Erythroblast (primary cell): ENCODE measurements at regions not wholly inside any gene's neighbourhood (a gene's known extent, or its start where the extent isn't known, plus 50 kb on each side); places are given as distances from the start of the nearest gene placed in this dataset.

Source experiments
- DNase-seq, 2 experiments: peaks; one replicate each; lab custom pipeline; 2025; lab: John Stamatoyannopoulos, UW
- GATA1 ChIP-seq: IDR thresholded peaks from 2 replicates; pipeline ENCODE4 v1.6.1; 2011; ENCODE audit warnings: low read depth, mild to moderate bottlenecking, control low read depth, low read length, moderate library complexity
- POLR2A ChIP-seq: IDR thresholded peaks from 2 replicates; pipeline ENCODE4 v1.6.1; 2011; ENCODE audit warnings: mild to moderate bottlenecking, low read length

DNA sequence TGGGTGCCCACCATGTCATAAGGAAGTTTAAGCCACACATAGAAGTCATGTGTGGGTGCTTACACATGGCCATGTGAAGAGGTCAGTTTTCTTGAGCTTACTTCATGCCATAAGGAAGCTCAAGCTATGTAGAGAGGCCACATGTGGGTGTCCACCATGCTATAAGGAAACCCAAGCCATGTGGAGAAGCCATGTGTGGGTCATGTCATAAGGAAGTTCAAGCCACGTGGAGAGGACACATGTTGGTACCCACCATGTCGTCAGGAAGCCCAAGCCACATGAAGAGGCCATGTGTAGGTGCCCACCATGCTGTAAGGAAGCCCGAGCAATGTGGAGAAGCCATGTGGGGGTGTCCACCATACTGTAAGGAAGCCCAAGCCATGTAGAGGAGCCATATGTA lies 1089.2 kb upstream of the AUTS2 start:
- TF ChIP-seq POLR2A (no peak), GATA1 (no peak)
- DNase-seq = no peak

DNA sequence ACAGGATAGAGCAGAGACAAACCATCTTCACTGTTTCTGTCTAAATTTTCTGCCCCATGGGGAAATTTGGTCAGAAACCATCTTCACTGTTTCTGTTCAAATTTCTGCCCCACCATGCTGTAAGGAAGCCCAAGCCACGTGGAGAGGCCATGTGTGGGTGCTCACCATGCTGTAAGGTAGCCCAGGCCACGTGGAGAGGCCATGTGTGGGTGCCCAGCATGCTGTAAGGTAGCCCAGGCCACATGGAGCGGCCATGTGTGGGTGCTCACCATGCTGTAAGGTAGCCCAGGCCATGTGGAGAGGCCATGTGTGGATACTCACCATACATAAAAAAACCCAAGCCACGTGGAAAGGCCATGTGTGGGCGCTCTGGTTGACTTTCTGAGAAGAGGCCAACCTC lies 1088.7 kb upstream of the AUTS2 start:
- DNase-seq = no peak
- TF ChIP-seq POLR2A (no peak), GATA1 (no peak)

DNA sequence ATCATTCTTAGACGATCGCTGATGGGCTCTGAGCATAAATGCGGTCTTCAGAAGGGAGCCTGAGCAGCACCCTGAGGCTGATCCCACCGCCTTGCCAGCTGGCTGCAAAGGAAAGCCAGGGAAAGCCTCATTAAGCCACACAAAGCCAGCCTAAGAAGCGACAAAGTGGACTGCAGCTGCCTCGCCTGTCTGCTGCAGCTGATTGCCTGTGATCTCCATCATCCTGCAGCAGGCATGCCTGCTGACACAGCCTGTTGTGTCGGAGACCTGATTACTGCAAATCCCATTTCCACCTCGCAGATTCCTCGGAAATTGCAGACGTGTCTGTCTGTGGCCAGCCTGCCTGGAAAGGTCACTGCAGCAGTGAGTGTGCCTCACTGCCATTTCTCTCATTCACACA lies 1087.0 kb upstream of the AUTS2 start:
- no peak for DNase-seq
- TF ChIP-seq POLR2A = no peak
- no peak for TF ChIP-seq GATA1

DNA sequence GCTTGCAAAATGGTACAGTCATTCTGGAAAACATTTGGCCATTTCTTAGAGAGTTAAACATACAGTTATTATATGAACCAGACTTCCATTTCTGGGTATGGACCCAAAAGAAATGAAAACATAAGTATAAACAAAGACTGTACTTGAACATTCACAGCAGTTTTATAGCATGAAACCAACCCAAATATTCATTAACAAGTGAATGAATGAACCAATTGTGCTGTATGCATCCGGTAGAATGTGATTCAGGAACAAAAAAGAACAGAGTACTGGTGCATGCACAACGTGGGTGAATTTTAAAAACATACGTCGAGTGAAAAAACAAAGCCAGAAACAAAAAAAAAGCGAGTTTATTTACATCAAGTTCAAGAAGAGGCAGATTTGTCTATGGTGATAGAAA lies 1085.8 kb upstream of the AUTS2 start:
- DNase-seq = no peak
- no peak for TF ChIP-seq GATA1
- TF ChIP-seq POLR2A = no peak

DNA sequence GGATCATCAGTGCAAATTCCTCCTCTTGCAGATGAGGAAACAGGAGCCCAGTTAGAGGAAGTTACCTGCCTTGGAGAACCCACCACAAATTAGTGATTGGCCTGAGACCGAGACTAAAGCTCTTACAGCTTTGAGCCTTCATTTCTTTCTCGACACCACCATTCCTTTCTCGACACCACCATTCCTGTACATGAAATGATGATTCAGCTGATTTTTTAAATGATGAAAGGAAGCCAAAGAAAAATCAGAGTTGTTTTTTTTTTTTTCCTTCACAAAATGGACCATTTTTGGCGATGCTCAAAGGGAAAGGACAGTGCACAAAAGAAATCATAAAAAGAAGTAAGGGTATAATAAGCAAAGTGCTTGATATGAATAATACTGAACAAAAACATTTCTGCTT lies 1080.2 kb upstream of the AUTS2 start:
- TF ChIP-seq POLR2A = no peak
- TF ChIP-seq GATA1 = no peak
- DNase-seq = no peak

DNA sequence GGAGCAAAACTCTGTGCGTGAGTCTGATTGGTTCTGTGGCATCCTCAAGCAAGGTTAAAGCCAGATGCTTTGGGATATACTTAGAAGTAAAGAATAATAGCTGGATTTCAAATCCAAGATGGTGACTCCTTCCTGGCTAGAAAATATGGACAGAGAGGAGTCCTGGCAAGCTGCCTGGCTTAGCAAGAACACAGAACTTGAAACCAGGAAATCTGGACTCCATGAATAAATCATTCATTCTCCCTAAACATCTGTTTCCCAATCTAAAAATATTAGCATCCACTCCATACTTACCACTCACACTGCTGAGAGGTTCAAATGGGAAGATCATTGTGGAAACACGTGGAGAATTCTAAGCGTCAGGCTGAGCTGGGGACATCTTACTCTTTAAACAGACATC lies 1074.1 kb upstream of the AUTS2 start:
- no peak for DNase-seq
- TF ChIP-seq GATA1 = no peak
- TF ChIP-seq POLR2A = no peak

DNA sequence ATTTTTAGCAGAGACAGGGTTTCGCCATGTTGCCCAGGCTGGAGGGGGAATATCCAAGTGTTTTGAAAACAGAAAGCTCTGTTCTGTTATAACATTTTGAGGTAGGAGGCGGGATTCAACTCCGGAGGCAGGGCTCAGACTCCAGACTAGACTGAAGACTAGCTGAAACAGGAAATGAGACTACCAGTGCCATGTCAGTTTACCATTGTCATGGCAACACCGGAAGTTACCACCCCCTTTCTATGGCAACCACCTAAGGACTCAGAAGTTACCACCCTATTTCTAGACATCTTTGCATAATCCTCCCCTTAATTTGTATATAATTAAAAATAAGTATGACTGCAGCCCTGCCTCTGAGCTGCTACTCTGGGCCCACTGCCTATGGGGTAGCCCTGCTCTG lies 1069.1 kb upstream of the AUTS2 start:
- no peak for TF ChIP-seq POLR2A
- no peak for TF ChIP-seq GATA1
- DNase-seq = no peak

DNA sequence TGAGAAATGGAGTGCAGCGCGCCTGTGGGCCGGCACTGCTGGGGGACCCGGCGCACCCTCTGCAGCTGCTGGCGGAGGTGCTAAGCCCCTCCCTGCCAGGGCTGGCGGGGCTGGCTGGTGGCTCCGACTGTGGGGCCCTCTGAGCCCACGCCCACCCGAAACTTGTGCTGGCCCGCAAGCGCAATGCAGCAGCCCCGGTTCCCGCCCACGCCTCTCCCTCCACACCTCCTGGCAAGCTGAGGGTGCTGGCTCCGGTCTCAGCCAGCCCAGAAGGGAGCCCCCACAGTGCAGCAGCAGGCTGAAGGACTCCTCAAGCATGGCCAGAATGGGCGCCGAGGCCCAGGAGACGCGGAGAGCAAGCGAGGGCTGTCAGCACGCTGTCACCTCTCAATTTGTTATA lies 1063.0 kb upstream of the AUTS2 start:
- no peak for DNase-seq
- no peak for TF ChIP-seq POLR2A
- TF ChIP-seq GATA1 = no peak

DNA sequence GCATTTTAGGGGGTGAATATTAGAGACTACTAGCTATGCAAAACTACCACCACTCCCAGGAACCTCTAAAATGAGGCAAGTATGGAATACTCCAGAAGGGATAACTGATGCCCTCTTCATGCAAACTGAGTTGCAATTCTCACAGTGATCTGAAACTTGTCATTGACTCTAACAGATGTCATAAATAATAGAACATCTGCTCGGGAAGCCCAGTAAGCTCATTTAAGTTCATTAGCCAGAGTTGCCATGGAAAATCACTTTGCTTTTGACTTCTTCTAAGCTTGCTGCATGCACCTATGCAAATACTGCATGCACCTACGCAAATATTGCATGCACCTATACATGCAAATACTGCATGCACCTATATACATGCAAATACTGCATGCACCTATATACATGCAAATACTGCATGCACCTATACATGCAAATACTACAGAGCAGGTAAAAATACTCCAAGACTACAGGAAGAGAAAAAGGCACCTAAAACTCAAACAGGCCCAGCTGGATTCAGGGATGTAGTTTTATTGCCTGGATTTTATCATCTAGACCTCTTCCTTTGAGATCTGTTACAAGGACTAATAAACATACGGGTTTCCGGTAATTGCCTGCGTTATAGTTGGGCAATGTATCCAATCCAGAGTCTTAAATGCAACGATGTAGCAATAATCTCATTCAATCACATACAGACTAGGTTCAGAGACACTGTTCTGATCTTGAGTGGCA lies 1061.1 kb upstream of the AUTS2 start:
- no peak for TF ChIP-seq GATA1
- TF ChIP-seq POLR2A = no peak
- no peak for DNase-seq

DNA sequence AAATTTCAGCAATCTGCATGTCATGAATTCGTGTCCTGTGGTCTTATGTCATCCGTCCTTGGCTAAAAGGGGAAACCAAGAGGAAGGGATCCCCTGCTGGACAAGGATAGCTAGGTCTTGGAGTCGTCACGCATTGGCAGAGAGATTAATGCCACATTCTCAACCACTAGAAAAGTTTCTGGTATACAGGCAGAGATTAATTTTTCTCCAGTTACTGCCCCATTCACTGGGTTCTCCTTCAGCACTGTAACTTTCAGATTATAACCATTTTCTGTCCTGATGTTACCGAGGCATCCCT lies 1060.6 kb upstream of the AUTS2 start:
- TF ChIP-seq GATA1 = no peak
- no peak for TF ChIP-seq POLR2A
- no peak for DNase-seq

DNA sequence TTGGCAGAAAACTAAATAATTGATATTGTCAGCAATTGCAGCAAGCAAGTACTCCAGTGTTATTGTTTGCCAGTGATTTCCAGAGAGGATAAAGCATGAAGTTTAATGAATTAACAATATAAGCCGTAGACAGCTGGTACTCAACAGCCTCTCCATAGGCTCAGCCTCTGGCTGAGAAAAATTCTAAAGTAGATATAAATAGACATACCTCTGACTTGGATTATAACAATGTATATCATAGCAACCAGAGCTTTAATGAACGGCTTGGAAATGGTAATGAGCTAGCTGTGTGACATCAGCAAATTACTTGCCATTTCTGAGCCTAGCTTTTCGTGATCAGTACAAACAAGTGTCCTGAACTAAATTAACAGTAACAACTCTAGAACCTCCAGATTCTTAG lies 1055.4 kb upstream of the AUTS2 start:
- TF ChIP-seq POLR2A (no peak), GATA1 (no peak)
- DNase-seq = no peak

DNA sequence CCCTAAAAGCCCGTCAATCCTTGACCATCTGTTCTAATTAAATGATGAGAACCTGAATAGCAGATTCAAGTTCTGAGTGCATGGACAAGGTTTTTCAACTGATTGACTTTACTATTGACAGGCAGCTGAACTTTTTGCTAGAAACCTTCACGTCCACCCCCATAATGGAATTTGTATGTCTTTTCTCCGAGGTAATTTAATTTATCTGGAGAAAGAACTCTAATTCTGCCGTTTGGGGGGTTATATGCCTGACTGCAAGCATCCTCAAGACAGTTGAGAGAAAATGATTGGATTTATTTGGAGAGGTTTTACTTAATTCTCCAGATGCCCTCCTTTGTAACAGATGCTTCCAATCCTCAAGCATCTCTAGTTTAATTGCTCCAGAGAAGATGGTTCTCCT lies 1053.4 kb upstream of the AUTS2 start:
- TF ChIP-seq GATA1 (no peak), POLR2A (no peak)
- DNase-seq = no peak

DNA sequence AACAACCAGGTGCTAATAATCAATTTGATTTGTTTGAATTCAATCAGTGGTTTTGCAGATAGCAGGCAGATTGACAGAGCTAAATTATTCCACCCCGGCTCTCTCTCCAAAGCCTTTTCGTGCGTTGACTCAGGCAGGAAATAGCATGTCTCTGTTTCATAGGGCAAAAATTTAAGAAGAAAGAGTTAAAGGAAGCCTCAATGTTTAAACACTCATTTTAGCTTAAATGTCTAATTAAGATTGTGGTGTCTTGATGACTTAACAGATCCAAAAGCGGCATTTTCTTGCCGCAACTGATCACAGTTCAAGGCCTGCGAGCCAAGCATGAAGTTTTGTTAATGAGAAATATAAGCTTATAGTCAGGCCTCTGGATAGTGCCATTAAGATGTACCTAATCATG lies 1051.1 kb upstream of the AUTS2 start:
- no peak for DNase-seq

DNA sequence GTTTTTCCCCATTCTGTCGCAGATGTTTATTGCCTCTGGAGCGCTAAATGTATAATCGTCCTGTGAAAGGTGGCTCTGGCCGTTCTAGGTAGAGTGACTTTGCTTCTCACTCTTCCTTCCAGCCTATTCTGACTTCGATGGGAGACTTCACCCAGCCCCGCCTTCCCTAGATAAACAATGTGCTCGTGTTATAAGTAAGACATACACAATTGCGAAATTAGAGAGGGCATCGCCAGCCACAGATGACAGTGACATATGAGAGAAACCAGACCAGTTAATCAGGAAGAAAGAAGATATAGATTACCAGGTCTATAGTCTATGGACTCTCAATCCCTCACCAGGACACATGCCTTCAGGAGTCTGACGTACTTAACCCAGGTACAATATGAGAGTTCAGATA lies 1050.5 kb upstream of the AUTS2 start:
- no peak for DNase-seq
- TF ChIP-seq POLR2A = no peak
- TF ChIP-seq GATA1 = no peak

More for the DNA sequence above, 1051.1 kb upstream of the AUTS2 start:
- no peak for TF ChIP-seq GATA1
- TF ChIP-seq POLR2A = no peak

DNA sequence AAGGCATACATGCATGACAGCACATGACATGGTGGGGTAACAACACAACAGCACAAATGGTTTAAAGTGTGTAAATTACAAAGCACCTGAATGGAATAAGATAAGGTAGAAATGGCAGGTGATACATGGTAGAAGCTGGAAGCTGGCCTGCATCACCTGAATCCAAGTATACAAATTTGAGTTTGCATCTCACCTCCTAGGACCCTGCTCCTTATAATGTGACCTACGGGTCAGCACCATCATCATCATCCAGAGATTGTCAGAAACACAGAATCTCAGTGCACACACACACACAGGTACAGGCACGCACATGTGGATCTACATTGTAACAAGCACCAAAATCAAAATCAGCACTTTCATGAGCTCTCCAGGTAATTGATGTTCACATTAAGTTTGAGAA lies 1048.2 kb upstream of the AUTS2 start:
- TF ChIP-seq GATA1 (no peak), POLR2A (no peak)
- no peak for DNase-seq
